ENCODE measurements at regions not wholly inside any gene's neighbourhood (a gene's known extent, or its start where the extent isn't known, plus 50 kb on each side); places are given as distances from the start of the nearest gene placed in this dataset.

DNA sequence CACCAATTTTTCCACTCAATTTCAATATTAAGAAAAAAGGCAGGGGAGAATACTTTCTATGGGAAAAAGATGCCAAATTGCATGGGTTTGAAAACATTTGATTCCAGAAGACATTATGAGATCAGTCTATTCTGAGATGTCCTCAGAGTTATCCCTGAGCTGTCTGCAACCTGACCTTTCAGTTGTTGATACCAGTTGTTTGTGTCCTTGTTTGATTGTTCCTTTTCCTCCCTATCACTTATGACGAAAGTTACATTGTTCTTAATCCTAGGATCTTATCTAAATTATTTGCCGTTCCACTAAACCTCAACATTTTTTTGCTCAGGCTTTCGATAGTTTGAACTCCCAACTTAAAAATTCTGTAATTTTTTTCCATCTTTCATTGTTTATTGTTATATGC, 336.3 kb upstream of the NOVA1 start:
- TF ChIP-seq, protein P1, sequence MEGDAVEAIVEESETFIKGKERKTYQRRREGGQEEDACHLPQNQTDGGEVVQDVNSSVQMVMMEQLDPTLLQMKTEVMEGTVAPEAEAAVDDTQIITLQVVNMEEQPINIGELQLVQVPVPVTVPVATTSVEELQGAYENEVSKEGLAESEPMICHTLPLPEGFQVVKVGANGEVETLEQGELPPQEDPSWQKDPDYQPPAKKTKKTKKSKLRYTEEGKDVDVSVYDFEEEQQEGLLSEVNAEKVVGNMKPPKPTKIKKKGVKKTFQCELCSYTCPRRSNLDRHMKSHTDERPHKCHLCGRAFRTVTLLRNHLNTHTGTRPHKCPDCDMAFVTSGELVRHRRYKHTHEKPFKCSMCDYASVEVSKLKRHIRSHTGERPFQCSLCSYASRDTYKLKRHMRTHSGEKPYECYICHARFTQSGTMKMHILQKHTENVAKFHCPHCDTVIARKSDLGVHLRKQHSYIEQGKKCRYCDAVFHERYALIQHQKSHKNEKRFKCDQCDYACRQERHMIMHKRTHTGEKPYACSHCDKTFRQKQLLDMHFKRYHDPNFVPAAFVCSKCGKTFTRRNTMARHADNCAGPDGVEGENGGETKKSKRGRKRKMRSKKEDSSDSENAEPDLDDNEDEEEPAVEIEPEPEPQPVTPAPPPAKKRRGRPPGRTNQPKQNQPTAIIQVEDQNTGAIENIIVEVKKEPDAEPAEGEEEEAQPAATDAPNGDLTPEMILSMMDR (IDR thresholded peaks at IDR 0.05; ENCODE audit: insufficient read depth, missing control alignments) = no peak
- FAIRE-seq (no peak), DNase-seq (ENCODE audit: insufficient read length, low spot score) (no peak)

DNA sequence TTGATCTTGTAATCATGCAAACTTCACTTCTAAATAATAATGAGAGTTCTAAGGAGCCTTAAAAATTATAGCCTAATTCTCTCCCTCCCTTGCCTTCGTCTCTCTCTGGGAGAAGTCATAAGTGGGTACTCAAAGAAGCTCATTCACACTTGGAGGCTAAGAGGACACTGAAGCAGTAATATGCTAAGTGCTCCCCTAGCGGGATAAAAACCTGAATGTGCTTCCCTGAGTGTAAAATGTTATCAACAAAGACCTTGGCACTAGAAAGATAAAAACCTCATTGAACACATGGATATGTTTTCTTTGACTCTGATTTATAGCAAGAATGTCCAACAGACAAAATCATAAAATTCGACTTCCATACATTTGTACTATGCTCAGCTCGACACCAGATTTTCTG, 337.9 kb upstream of the NOVA1 start:
- TF ChIP-seq, protein P1 (IDR thresholded peaks at IDR 0.05; ENCODE audit: insufficient read depth, missing control alignments) = no peak
- FAIRE-seq (no peak), DNase-seq (ENCODE audit: insufficient read length, low spot score) (no peak)

DNA sequence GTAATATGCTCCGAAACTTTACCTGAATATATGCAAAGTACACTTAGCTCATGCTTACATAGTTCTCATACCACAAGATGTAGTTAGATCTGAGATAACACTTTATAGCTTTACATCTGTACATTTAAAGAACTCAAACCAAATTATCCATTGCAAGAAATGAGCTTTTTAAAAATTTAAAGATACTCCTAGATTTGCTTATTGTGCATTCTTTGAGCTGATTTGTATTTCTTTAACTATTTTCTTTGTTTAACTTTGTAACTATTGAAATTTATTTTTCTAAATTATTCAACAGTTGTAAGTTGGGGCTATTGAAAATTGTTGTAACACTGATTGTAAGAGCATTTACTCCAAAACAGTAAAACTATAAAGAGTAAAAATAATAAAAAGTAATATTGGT, 340.2 kb upstream of the NOVA1 start:
- TF ChIP-seq, protein P1 (IDR thresholded peaks at IDR 0.05; ENCODE audit: insufficient read depth, missing control alignments) = no peak
- no peak for DNase-seq (ENCODE audit: insufficient read length, low spot score)
- FAIRE-seq = peak; percentile 6

DNA sequence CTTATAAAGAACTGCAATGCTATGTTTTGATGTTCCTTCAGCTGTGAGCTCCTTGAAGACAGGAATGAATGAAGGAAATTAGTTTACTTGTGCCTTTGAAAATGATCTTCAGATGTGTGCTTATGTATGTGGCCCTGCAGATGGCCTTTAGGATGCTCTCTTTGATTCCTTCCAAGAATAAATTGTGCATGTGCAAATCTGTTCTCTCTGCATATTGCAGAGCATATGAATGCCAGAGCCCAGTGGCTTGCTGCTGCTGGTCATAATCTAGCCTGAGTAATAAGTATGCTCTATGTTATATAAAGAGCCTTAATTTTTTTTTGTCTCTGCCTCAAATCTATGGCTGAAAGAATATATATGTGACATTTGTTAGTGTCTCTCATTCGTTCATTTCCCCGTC, 341.9 kb upstream of the NOVA1 start:
- DNase-seq (ENCODE audit: insufficient read length, low spot score) (no peak), FAIRE-seq (no peak)
- TF ChIP-seq, protein P1 (IDR thresholded peaks at IDR 0.05; ENCODE audit: insufficient read depth, missing control alignments) = no peak

DNA sequence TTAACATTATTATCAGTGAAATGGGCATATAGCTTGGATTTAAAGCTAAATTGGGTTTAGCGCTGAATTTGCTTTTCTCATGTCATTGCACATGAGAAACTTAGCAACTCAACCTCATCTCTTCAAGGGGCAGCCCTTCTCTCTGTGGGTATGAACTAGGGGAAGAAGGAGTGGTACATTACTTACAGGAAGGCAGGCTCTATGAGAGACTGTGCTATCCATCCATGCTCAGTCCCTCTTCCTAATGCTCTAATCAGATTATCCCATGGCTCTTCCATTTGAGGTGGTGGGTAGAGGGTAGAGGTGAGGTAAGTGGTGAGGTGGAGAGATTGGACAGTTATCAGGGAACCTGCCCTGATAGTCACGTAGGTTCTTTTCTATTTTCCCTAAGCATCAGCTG, 343.7 kb upstream of the NOVA1 start:
- FAIRE-seq (no peak), DNase-seq (ENCODE audit: insufficient read length, low spot score) (no peak)
- TF ChIP-seq, protein P1 (IDR thresholded peaks at IDR 0.05; ENCODE audit: insufficient read depth, missing control alignments) = no peak

DNA sequence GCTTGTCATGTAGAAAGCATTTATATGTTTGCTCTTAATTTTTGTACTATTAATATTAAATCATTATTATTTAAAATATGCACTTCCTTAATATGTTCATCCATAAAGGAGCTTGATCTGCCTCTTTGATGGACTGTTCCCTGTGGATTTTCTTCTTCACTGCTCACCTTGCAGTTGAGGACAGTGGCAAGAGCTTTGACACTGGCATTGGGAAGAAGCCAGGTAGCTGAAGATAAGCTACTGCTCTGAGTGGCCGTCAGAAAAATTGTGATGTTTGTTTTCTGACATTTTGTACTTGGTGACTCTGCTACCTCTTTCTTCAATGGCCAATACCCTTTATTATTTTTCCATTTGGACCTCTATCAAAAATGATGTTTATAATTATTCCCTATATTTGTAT, 349.4 kb upstream of the NOVA1 start:
- DNase-seq (ENCODE audit: insufficient read length, low spot score) = no peak
- TF ChIP-seq, protein P1 (IDR thresholded peaks at IDR 0.05; ENCODE audit: insufficient read depth, missing control alignments) = no peak
- no peak for FAIRE-seq

DNA sequence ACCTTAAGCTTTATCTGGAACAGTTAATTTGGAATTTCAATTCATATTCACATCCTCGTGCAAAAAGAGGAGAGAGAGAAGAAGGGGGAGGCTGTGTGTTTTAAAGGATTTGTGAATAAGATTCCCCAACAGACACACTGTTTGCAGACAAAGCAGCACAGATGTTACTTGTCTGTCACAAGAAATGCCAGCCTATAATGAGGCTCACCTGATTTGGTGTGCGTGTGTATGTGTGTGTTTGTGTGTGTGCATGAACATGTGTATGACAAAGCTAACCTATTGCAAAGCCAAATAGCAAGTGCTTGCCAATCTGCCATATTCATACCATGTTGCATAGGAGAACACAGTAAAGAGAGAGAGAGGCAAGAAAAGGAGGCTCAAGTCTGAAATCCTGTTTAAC, 361.6 kb upstream of the NOVA1 start:
- TF ChIP-seq, protein P1 (IDR thresholded peaks at IDR 0.05; ENCODE audit: insufficient read depth, missing control alignments) = no peak
- DNase-seq (ENCODE audit: insufficient read length, low spot score) (no peak), FAIRE-seq (no peak)
